IMR-90 (cell line): ENCODE measurements at regions not wholly inside any gene's neighbourhood (a gene's known extent, or its start where the extent isn't known, plus 50 kb on each side); places are given as distances from the start of the nearest gene placed in this dataset.

Experiments used
- BHLHE40 ChIP-seq: fragments of 150-350 bp; IDR thresholded peaks from 2 replicates; pipeline ENCODE4 v1.6.1; 2016; ENCODE audit warnings: mild to moderate bottlenecking, low read depth, low read length
- CHD1 ChIP-seq: IDR thresholded peaks from 2 replicates; pipeline ENCODE4 v1.6.1; 2012; ENCODE audit warnings: low read depth, low read length, improper control_type of control experiment
- POLR2A ChIP-seq: IDR thresholded peaks from 2 replicates; pipeline ENCODE4 v1.6.1; 2012; ENCODE audit warnings: mild to moderate bottlenecking, low read depth, low read length
- RCOR1 ChIP-seq: IDR thresholded peaks from 2 replicates; pipeline ENCODE4 v1.6.1; 2012; ENCODE audit warnings: mild to moderate bottlenecking, low read length, improper control_type of control experiment; ENCODE audit not compliant: insufficient replicate concordance
- SMC3 ChIP-seq: fragments of 150-350 bp; IDR thresholded peaks from 2 replicates; pipeline ENCODE4 v1.6.1; 2016; ENCODE audit warnings: low read depth, mild to moderate bottlenecking, antibody characterized with exemption, low read length, moderate library complexity
- USF2 ChIP-seq: fragments of 150-350 bp; IDR thresholded peaks from 2 replicates; pipeline ENCODE4 v1.6.1; 2017; ENCODE audit warnings: mild to moderate bottlenecking, antibody characterized with exemption, low read length, low read depth
- TF ChIP-seq, protein P1 (sequence below): conservative IDR thresholded peaks from 2 replicates; pipeline ENCODE4 v1.5.1; 2012; ENCODE audit warnings: mild to moderate bottlenecking, low read depth, low read length, improper control_type of control experiment

GRCh38 chr1:192497214-192497794 is 78.3 kb upstream of the RGS1 start:
- TF ChIP-seq, protein P1, sequence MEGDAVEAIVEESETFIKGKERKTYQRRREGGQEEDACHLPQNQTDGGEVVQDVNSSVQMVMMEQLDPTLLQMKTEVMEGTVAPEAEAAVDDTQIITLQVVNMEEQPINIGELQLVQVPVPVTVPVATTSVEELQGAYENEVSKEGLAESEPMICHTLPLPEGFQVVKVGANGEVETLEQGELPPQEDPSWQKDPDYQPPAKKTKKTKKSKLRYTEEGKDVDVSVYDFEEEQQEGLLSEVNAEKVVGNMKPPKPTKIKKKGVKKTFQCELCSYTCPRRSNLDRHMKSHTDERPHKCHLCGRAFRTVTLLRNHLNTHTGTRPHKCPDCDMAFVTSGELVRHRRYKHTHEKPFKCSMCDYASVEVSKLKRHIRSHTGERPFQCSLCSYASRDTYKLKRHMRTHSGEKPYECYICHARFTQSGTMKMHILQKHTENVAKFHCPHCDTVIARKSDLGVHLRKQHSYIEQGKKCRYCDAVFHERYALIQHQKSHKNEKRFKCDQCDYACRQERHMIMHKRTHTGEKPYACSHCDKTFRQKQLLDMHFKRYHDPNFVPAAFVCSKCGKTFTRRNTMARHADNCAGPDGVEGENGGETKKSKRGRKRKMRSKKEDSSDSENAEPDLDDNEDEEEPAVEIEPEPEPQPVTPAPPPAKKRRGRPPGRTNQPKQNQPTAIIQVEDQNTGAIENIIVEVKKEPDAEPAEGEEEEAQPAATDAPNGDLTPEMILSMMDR, result no peak
- TF ChIP-seq POLR2A (no peak), BHLHE40 (no peak), USF2 (no peak), RCOR1 (no peak), SMC3 (no peak), CHD1 (no peak)
